HFF-Myc (cell line): ENCODE measurements at regions not wholly inside any gene's neighbourhood (a gene's known extent, or its start where the extent isn't known, plus 50 kb on each side); places are given as distances from the start of the nearest gene placed in this dataset.

ENCODE experiments used
- DNase-seq: peaks from one replicate; pipeline ENCODE4 v3.0.0-alpha.2; 2011; ENCODE audit warnings: low read depth; ENCODE audit errors: extremely low read depth
- H3K4me3 ChIP-seq: replicated peaks from 2 replicates; pipeline ENCODE4 v1.5.1; 2011; ENCODE audit warnings: low read depth, mild to moderate bottlenecking, control low read depth, low read length
- CTCF ChIP-seq: IDR thresholded peaks from 2 replicates; pipeline ENCODE4 v1.5.1; 2012; ENCODE audit warnings: mild to moderate bottlenecking, low read depth, low read length, control low read depth; ENCODE audit errors: missing control alignments

- no peak for DNase-seq
- TF ChIP-seq CTCF = no peak
- H3K4me3 ChIP-seq = no peak overlapping the region
Observed at GRCh38 chr13:78764665-78765064, 105.7 kb upstream of the OBI1 start.

DNA sequence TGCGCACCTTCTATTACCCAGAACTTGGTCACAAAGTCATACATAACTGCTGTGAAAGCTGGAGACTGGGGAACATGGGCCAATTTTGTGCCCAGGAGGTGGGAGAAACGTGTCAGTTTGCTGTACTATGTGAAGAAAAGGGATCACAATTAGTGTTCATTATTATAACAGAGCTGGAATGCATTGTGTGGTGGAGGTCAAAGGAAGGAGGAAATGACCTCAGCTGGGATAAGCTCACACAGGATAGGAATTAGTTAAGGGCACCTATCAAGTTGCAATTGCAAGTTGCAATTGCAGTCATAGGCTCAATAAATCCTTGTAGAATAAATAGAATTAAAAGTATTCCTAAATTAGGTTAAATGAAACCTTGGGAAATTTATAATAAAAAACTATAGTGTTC is 103.9 kb upstream of the OBI1 start:
- H3K4me3 ChIP-seq = no peak overlapping the region
- DNase-seq = no peak
- TF ChIP-seq CTCF = no peak

DNA sequence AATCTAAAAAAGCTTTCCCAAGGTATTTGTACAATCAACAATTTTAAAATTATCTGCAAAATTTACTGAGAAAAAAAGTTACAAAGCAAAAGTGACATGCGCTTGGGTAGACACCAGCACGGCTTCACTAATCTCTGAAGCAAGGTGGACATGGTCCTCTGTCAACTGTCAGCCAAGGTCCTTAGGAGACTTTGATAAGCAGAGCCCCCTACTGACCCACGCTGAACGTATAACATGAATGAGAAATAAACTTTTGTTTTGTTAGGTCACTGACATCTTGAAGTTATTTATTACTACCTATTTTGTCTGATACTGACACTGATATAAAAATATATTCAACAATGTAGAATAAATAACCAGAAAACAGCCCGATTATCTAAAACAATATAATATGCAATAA is 100.7 kb upstream of the OBI1 start:
- no peak for TF ChIP-seq CTCF
- no peak overlapping the region for H3K4me3 ChIP-seq
- DNase-seq = no peak

DNA sequence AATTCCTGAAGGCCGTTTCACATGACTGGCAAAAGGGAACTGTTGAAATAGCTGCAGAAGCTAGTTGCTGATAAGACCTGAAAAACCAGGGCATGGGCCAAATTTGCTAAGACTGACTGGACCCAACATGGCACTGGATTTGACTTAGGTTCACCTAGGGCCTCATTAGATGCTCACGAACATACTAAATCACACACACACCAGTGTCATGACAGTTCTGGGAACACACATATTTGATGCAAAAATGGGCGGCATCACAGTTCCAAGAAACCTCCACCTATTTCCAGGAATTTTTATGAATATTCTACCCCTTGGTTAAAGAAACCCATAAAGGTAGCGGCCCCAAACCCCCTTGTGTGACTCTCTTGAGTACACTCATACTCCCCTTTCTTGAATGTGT is 99.6 kb upstream of the OBI1 start:
- H3K4me3 ChIP-seq = no peak overlapping the region
- no peak for TF ChIP-seq CTCF
- no peak for DNase-seq

GRCh38 chr13:78753435-78753834 is 94.5 kb upstream of the OBI1 start:
- no peak for TF ChIP-seq CTCF

GRCh38 chr13:78750735-78751134 is 91.8 kb upstream of the OBI1 start:
- no peak for DNase-seq
- H3K4me3 ChIP-seq = no peak overlapping the region
- TF ChIP-seq CTCF = no peak

More at GRCh38 chr13:78753435-78753834, 94.5 kb upstream of the OBI1 start:
- no peak for DNase-seq
- H3K4me3 ChIP-seq = no peak overlapping the region

- TF ChIP-seq CTCF = no peak
- H3K4me3 ChIP-seq = no peak overlapping the region
- DNase-seq = no peak
Observed at GRCh38 chr13:78743973-78744372, 85.0 kb upstream of the OBI1 start.
